GM23248 (cell line): ENCODE measurements at regions not wholly inside any gene's neighbourhood (a gene's known extent, or its start where the extent isn't known, plus 50 kb on each side); places are given as distances from the start of the nearest gene placed in this dataset.

Experiments
- EZH2 ChIP-seq: fragments of 200-600 bp; sonication (generic); IDR thresholded peaks from 2 replicates; pipeline ENCODE4 v1.6.1; 2018; ENCODE audit warnings: antibody characterized with exemption, mild to moderate bottlenecking; ENCODE audit not compliant: insufficient read depth, poor library complexity, severe bottlenecking
- EZH2phosphoT487 ChIP-seq: fragments of 200-600 bp; sonication (generic); IDR thresholded peaks from 2 replicates; pipeline ENCODE4 v1.6.1; 2018; ENCODE audit warnings: antibody characterized with exemption, moderate library complexity, mild to moderate bottlenecking, low read depth; ENCODE audit not compliant: insufficient read depth

GRCh38 chr5:100182402-100182801 lies 352.8 kb upstream of the FAM174A start:
- TF ChIP-seq EZH2 (no peak), EZH2phosphoT487 (no peak)
